MM.1S (cell line): ENCODE measurements at regions not wholly inside any gene's neighbourhood (a gene's known extent, or its start where the extent isn't known, plus 50 kb on each side); places are given as distances from the start of the nearest gene placed in this dataset.

ENCODE experiments used
- DNase-seq: peaks from one replicate; pipeline ENCODE4 v3.0.0-alpha.2; 2015
- H2AFZ ChIP-seq: fragments of 300-600 bp; sonication (generic); 2 replicates; pipeline ENCODE4 v1.6.0; 2016; ENCODE audit warnings: antibody characterized with exemption, low read length
- H3F3A ChIP-seq: fragments of 300-600 bp; sonication (generic); 2 replicates; pipeline ENCODE4 v1.6.1; 2016; ENCODE audit warnings: mild to moderate bottlenecking, antibody characterized with exemption, low read length, moderate library complexity, mixed read lengths; ENCODE audit not compliant: insufficient read depth
- H3K27ac ChIP-seq: fragments of 300-600 bp; sonication (generic); 2 replicates; pipeline ENCODE4 v1.5.1; 2016; ENCODE audit warnings: mild to moderate bottlenecking, low read length
- H3K27me3 ChIP-seq: fragments of 300-600 bp; sonication (generic); replicated peaks from 2 replicates; pipeline ENCODE4 v1.6.0; 2016; ENCODE audit warnings: low read length; ENCODE audit not compliant: insufficient read depth
- H3K36me3 ChIP-seq: fragments of 300-600 bp; sonication (generic); replicated peaks from 2 replicates; pipeline ENCODE4 v1.6.1; 2016; ENCODE audit warnings: mild to moderate bottlenecking, low read length, mixed read lengths; ENCODE audit not compliant: insufficient read depth
- H3K4me1 ChIP-seq: fragments of 300-600 bp; sonication (generic); 2 replicates; pipeline ENCODE4 v1.6.1; 2016; ENCODE audit warnings: low read length, mixed read lengths
- H3K4me2 ChIP-seq: fragments of 300-600 bp; sonication (generic); 2 replicates; pipeline ENCODE4 v1.6.0; 2016; ENCODE audit warnings: low read depth, low read length
- H3K4me3 ChIP-seq: fragments of 300-600 bp; sonication (generic); 2 replicates; pipeline ENCODE4 v1.5.1; 2016; ENCODE audit warnings: low read length, mixed read lengths
- H3K79me2 ChIP-seq: fragments of 300-600 bp; sonication (generic); 2 replicates; pipeline ENCODE4 v1.6.1; 2016; ENCODE audit warnings: mixed run types, low read length, mixed read lengths
- H3K9ac ChIP-seq: fragments of 300-600 bp; sonication (generic); 2 replicates; pipeline ENCODE4 v1.6.1; 2016; ENCODE audit warnings: low read length, mixed read lengths
- H3K9me2 ChIP-seq: fragments of 300-600 bp; sonication (generic); replicated peaks from 2 replicates; pipeline ENCODE4 v1.6.1; 2016; ENCODE audit warnings: mild to moderate bottlenecking, low read length, mixed read lengths; ENCODE audit not compliant: insufficient read depth
- H3K9me3 ChIP-seq: fragments of 300-600 bp; sonication (generic); replicated peaks from 2 replicates; pipeline ENCODE4 v1.6.1; 2016; ENCODE audit warnings: mild to moderate bottlenecking, low read length, mixed read lengths; ENCODE audit not compliant: insufficient read depth
- H4K20me1 ChIP-seq: fragments of 300-600 bp; sonication (generic); 2 replicates; pipeline ENCODE4 v1.6.1; 2016; ENCODE audit warnings: mild to moderate bottlenecking, low read length, moderate library complexity, mixed read lengths; ENCODE audit not compliant: insufficient read depth
- EZH2 ChIP-seq: fragments of 300-600 bp; sonication (generic); optimal IDR thresholded peaks from 2 replicates; pipeline ENCODE3; 2017; ENCODE audit warnings: low read depth, mild to moderate bottlenecking, antibody characterized with exemption, low read length, mixed read lengths
- EZH2phosphoT487 ChIP-seq: fragments of 300-600 bp; sonication (generic); IDR thresholded peaks from 2 replicates; pipeline ENCODE4 v1.6.1; 2018; ENCODE audit warnings: antibody characterized with exemption, low read length
- TF ChIP-seq, protein P1 (sequence below): fragments of 300-600 bp; sonication (generic); IDR thresholded peaks from 2 replicates; pipeline ENCODE4 v1.5.1; 2016; ENCODE audit warnings: antibody characterized with exemption, low read length, mixed read lengths

DNA sequence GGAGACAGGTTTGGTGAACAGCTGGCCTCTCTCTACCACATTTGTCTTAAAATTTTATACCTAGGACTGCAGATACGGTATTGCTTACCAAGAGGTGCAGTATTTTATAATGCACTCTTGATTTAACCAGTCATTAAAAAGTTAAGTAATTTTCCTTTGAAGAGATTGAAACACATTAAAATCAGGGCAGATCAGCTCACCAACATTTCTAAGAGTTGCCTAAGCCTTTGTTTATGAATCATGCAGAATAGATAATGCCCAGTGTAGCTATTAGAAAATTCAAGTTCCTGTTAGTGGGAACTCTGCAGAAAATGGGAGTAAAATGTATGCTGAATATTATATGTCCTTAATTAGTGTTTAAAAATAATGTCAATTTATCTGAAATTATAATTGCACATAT lies 140.2 kb upstream of the PRPS1L1 start:
- H3K27me3 ChIP-seq = no peaks in the 10 kb centered on the region
- H3K79me2 ChIP-seq = no peaks in the 10 kb centered on the region
- H3K27ac ChIP-seq = no peak overlapping the region
- no peak overlapping the region for H3K4me3 ChIP-seq
- H3K9me2 ChIP-seq = no peaks in the 10 kb centered on the region
- no peaks in the 10 kb centered on the region for H3F3A ChIP-seq
- H3K4me2 ChIP-seq = no peak overlapping the region
- no peak for DNase-seq
- H3K36me3 ChIP-seq = no peaks in the 10 kb centered on the region
- no peaks in the 10 kb centered on the region for H4K20me1 ChIP-seq
- no peak overlapping the region for H3K9ac ChIP-seq
- no peak overlapping the region for H2AFZ ChIP-seq
- TF ChIP-seq, protein P1, sequence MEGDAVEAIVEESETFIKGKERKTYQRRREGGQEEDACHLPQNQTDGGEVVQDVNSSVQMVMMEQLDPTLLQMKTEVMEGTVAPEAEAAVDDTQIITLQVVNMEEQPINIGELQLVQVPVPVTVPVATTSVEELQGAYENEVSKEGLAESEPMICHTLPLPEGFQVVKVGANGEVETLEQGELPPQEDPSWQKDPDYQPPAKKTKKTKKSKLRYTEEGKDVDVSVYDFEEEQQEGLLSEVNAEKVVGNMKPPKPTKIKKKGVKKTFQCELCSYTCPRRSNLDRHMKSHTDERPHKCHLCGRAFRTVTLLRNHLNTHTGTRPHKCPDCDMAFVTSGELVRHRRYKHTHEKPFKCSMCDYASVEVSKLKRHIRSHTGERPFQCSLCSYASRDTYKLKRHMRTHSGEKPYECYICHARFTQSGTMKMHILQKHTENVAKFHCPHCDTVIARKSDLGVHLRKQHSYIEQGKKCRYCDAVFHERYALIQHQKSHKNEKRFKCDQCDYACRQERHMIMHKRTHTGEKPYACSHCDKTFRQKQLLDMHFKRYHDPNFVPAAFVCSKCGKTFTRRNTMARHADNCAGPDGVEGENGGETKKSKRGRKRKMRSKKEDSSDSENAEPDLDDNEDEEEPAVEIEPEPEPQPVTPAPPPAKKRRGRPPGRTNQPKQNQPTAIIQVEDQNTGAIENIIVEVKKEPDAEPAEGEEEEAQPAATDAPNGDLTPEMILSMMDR = no peak
- TF ChIP-seq EZH2phosphoT487 = no peak
- no peak for TF ChIP-seq EZH2
- H3K9me3 ChIP-seq = no peaks in the 10 kb centered on the region
- H3K4me1 ChIP-seq = no peaks in the 10 kb centered on the region

DNA sequence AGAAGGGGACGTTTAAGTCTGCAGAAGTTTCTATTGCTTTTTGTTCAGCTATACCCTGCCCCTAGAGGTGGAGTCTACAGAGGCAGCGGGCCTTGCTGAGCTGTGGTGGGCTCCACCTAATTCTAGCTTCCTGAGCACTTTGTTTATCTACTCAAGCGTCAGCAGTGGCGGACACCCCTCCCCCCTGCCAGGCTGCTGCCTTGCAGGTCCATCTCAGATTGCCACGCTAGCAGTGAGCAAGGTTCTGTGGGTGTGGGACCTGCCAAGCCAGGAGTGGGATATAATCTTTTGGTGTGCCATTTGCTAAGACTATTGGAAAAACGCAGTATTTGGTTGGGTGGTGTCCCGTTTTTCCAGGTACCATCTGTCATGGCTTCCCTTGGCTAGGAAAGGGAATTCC lies 147.3 kb upstream of the PRPS1L1 start:
- H3K4me1 ChIP-seq = peaks cover 15% of the 10 kb centered on the region
- H3K27me3 ChIP-seq = no peaks in the 10 kb centered on the region
- no peaks in the 10 kb centered on the region for H3F3A ChIP-seq
- H2AFZ ChIP-seq = no peak overlapping the region
- H3K27ac ChIP-seq = no peak overlapping the region
- no peak for DNase-seq
- no peaks in the 10 kb centered on the region for H3K79me2 ChIP-seq
- H3K36me3 ChIP-seq = no peaks in the 10 kb centered on the region
- TF ChIP-seq EZH2 = no peak
- TF ChIP-seq, protein P1 = no peak
- TF ChIP-seq EZH2phosphoT487 = no peak
- H3K9me3 ChIP-seq = no peaks in the 10 kb centered on the region
- no peaks in the 10 kb centered on the region for H4K20me1 ChIP-seq
- no peak overlapping the region for H3K4me2 ChIP-seq
- no peak overlapping the region for H3K4me3 ChIP-seq
- no peaks in the 10 kb centered on the region for H3K9me2 ChIP-seq
- H3K9ac ChIP-seq = no peak overlapping the region

DNA sequence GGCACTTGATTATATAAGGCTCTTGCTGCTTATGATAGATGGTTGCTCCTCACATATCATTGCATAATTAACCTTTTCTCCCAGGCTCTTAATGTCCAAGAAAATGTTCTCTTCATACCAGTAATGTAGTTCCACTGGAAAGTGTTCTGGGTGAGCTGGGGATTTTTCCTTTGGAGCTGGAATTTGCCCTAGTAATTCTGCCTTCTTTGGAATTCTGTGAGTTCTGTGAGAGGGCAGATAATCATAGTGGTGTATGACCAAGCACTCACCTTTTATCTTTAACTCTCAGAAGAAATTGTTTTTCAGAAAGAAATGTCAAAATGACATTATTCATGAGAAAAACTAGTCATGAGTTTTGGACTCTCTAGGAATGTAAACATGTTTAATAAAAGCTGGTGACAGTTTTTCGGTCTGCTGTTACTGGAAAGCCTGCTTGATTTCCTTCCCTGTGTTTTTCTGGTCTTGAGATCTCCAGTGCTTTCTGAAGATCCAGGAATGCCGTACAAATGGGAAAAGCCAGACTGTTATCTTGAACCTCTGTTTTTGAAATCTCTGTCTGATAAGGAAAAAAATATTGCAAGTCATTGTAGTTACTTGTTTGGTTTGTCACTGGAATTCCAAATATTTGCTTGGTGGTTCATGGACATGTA lies 148.3 kb upstream of the PRPS1L1 start:
- no peak overlapping the region for H3K4me3 ChIP-seq
- no peak overlapping the region for H3K9ac ChIP-seq
- no peaks in the 10 kb centered on the region for H3K9me2 ChIP-seq
- no peaks in the 10 kb centered on the region for H3K79me2 ChIP-seq
- H4K20me1 ChIP-seq = no peaks in the 10 kb centered on the region
- H3F3A ChIP-seq = no peaks in the 10 kb centered on the region
- H3K4me2 ChIP-seq = no peak overlapping the region
- DNase-seq = no peak
- no peaks in the 10 kb centered on the region for H3K36me3 ChIP-seq
- H3K27me3 ChIP-seq = no peaks in the 10 kb centered on the region
- peaks cover 15% of the 10 kb centered on the region for H3K4me1 ChIP-seq
- TF ChIP-seq EZH2phosphoT487 (no peak), EZH2 (no peak)
- TF ChIP-seq, protein P1 = no peak
- H2AFZ ChIP-seq = no peak overlapping the region
- no peak overlapping the region for H3K27ac ChIP-seq
- H3K9me3 ChIP-seq = no peaks in the 10 kb centered on the region
